DND-41 (cell line): ENCODE measurements at regions not wholly inside any gene's neighbourhood (a gene's known extent, or its start where the extent isn't known, plus 50 kb on each side); places are given as distances from the start of the nearest gene placed in this dataset.

Source experiments
- EZH2 ChIP-seq: IDR thresholded peaks from 3 replicates; pipeline ENCODE4 v1.6.1; 2012; ENCODE audit warnings: borderline replicate concordance, low read depth, mild to moderate bottlenecking, moderate library complexity, low read length, inconsistent platforms; ENCODE audit not compliant: severe bottlenecking
- TF ChIP-seq, protein P1 (sequence below): IDR thresholded peaks from 2 replicates; pipeline ENCODE4 v1.5.1; 2012; ENCODE audit warnings: borderline replicate concordance, low read length, moderate library complexity, mild to moderate bottlenecking; ENCODE audit not compliant: poor library complexity, severe bottlenecking; ENCODE audit errors: extremely low read depth

DNA sequence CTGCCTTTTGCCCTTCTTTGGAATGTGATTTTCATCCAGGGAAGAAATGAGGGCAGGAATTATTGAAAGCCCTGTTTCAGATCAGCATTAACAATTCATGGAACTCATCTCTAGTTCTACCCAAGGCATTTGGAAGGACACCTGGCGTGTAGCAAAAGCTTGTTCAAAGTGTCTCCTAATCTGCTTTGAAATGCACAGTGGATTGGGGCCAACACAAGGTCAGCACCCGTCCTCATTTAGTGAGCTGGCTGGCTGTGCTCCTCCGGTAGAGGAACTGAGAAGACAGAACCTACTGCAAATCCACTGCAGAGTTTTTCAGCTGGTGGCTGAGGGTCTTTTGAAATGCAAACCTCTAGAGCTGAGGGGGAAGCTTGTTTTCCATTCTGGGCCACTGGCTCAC lies 141.6 kb upstream of the STT3B start:
- TF ChIP-seq, protein P1, sequence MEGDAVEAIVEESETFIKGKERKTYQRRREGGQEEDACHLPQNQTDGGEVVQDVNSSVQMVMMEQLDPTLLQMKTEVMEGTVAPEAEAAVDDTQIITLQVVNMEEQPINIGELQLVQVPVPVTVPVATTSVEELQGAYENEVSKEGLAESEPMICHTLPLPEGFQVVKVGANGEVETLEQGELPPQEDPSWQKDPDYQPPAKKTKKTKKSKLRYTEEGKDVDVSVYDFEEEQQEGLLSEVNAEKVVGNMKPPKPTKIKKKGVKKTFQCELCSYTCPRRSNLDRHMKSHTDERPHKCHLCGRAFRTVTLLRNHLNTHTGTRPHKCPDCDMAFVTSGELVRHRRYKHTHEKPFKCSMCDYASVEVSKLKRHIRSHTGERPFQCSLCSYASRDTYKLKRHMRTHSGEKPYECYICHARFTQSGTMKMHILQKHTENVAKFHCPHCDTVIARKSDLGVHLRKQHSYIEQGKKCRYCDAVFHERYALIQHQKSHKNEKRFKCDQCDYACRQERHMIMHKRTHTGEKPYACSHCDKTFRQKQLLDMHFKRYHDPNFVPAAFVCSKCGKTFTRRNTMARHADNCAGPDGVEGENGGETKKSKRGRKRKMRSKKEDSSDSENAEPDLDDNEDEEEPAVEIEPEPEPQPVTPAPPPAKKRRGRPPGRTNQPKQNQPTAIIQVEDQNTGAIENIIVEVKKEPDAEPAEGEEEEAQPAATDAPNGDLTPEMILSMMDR: no peak
- no peak for TF ChIP-seq EZH2
